ENCODE measurements at regions not wholly inside any gene's neighbourhood (a gene's known extent, or its start where the extent isn't known, plus 50 kb on each side); places are given as distances from the start of the nearest gene placed in this dataset.
"Not testable (repeated sequence)": the region's sequence is repeated elsewhere in the genome, so short reads cannot be mapped to it uniquely, and the experiment has no call there.

GRCh38 chr16:60204181-60204580 lies 1470.1 kb upstream of the GOT2 start:
- DNase-seq: no peak

GRCh38 chr16:60203525-60204124 lies 1469.5 kb upstream of the GOT2 start:
- no peak for DNase-seq

DNA sequence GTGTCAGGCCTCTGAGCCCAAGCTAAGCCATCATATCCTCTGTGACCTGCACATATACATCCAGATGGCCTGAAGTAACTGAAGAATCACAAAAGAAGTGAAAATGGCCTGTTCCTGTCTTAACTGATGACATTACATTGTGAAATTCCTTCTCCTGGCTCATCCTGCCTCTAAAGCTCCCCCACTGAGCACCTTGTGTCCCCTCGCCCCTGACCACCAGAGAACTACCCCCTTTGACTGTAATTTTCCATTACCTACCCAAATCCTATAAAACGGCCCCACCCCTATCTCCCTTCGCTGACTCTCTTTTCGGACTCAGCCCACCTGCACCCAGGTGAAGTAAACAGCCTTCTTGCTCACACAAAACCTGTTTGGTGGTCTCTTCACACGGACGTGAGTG lies 1466.6 kb upstream of the GOT2 start:
- not testable (repeated sequence) for DNase-seq

- DNase-seq: no peak
Observed at GRCh38 chr16:60200161-60200560, 1466.0 kb upstream of the GOT2 start.

DNA sequence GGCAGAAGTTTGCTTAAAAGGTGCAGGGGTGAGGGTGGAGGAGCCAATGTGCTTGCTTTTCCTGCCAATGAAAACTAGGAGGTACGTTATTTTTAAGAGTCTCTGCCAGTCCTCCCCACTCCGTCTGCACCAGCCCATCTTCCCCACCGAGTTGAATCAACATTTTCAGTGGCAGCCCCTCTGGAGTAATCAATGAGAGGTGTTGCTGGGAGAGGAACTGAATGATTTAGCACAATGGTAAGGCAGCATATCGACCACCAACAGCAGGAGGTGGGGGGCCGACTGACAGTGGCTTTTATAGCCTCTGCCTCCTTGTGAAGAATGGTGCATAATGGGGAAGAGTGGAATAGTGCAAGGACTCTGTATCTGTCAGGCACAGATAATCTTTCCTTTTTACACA lies 1465.0 kb upstream of the GOT2 start:
- DNase-seq: no peak

GRCh38 chr16:60181536-60181935 lies 1447.4 kb upstream of the GOT2 start:
- DNase-seq: no peak

DNA sequence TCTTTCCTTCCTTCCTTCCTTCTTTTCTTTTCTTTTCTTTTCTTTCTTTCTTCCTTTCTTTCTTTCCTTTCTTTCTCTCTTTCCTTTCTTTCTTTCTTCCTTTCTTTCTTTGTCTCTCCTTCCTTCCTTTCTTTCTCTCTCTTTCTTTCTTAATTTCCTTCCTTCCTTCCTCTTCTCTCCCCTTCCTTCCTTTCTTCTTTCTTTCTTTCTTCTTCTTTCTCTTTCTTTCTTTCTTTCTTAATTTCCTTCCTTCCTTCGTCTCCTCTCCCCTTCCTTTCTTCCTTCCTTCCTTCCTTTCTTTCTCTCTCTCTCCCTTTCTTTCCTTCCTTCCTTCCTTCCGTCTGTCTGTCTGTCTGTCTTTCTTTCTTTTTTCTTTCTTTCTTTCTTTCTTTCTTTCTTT lies 1446.5 kb upstream of the GOT2 start:
- DNase-seq: no peak

DNA sequence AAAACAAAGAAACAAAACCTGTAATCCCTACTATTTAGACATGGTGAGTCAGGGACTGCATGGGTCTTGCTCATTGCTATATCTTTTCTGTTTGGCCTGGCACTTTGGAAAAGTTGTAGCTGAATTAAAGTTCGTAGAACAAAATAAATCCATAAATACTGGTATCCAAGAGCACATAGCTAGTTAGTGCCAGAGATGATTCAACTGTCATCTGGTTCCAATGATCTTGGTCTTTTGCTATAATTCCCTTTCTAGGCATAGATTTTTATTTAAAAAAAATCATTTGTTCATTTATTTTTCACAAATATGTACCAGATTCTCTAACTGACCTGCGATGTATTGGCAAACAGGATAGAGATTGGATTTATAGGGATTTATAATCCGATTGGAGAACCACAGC lies 1436.1 kb upstream of the GOT2 start:
- DNase-seq: no peak

DNA sequence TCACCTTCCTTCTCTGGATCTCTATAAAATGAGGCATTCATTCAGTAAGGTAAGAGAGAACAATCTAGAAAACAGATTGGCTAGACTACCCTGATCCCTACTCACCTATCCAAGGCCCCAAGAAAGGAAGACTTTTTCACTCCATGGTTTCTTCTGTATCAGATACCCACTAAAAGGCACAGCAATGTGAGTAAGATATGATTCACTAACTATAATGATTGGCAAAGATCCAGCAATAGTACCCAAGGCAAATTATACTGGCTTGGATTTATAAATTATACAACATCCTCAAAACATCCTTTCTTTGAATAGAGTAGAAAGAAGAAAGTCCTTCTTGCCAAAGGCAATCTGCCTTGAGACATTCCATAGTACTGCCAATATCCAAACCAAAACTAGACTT lies 1432.0 kb upstream of the GOT2 start:
- DNase-seq: no peak

- DNase-seq: no peak
Observed at GRCh38 chr16:60151987-60152386, 1417.9 kb upstream of the GOT2 start.

- DNase-seq: no peak
Observed at GRCh38 chr16:60150907-60151306, 1416.8 kb upstream of the GOT2 start.

DNA sequence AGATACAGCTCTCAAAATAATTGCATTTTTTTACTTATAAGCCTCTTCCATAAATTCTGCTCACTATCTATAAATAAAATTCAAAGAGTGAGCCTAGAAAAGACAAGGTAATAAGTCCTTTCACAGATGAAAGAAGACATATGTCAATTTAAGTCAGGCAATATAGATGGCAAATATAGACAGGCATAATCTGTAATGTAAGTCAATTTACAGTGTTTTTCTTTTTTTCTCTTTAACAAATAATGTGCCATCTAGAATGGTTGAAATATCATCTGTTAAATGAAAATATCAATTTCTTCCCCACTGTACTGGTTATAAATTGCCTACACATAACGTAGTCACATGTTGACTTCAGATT lies 1409.2 kb upstream of the GOT2 start:
- no peak for DNase-seq

DNA sequence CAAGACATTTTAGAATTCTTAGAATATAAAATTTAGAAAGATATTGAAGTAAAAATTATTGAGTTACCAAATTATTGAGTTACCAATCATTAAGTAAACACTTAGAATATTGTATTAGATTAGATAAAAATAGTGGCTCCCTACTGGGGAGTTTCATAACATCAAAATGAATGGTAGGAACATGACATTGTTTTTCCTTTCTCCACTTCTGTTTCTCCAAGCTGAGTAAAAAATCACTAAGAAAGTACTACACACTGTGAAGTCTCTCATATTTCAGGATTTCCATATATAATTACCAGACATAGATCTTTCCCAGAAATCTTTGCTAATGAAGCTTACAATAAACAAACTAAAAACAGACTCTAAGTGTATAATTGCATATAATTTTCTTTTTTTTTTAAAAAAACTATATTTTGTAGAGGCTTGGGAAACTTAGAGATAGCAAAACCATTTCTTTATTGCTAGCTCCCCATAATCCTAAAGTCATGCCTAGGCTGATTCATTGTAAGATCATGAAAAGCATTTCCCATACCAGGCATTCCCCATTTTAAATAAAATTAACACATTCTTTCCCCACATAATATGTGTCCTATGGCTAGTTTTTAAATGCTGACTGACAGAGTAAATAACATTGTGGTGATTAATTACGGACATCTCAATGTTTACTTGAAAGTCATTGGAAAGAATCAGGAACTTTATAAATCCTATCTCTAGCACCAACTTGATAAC lies 1408.7 kb upstream of the GOT2 start:
- no peak for DNase-seq

DNA sequence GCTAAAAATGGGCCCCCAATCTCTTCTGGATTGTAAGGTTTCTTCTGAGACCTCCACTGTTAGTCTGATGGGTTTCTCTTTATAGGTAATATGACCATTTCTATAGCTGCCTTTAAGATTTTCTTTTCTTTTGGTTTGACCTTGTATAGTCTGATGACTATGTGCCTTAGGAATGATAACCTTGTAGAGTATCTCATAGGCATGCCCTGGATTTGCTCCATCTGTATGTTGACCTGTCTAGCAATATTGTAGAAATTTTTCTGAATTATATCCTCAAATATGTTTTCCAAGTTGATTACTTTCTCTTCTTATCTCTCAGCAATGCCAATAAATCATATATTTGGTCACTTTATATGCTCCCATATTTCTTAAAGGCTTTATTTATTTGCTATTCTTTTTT lies 1403.8 kb upstream of the GOT2 start:
- DNase-seq: no peak

DNA sequence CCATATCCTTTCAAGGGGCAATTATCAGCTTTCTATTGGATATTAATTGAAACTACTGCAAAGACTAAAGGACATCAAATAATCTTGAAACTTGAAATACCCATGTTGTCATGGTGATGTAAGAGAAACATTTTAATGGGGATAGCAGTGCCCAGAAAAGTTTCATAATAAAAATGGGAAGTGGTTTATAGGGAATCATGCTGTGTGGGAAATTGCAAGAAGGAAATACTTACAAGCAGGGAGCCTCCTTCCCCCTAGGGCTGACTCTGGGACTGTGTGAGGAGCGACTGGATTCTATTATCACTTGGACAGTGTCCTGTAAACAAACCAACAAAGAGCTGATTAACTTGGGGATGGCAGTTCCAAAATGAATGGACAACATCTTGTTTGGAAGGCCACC lies 1393.1 kb upstream of the GOT2 start:
- DNase-seq: no peak

GRCh38 chr16:60126115-60126514 lies 1392.0 kb upstream of the GOT2 start:
- DNase-seq: not testable (repeated sequence)

- DNase-seq: no peak
Observed at GRCh38 chr16:60123392-60124023, 1389.4 kb upstream of the GOT2 start.

- no peak for DNase-seq
Observed at GRCh38 chr16:60120586-60120985, 1386.5 kb upstream of the GOT2 start.

- no peak for DNase-seq
Observed at GRCh38 chr16:60110531-60110930, 1376.4 kb upstream of the GOT2 start.

DNA sequence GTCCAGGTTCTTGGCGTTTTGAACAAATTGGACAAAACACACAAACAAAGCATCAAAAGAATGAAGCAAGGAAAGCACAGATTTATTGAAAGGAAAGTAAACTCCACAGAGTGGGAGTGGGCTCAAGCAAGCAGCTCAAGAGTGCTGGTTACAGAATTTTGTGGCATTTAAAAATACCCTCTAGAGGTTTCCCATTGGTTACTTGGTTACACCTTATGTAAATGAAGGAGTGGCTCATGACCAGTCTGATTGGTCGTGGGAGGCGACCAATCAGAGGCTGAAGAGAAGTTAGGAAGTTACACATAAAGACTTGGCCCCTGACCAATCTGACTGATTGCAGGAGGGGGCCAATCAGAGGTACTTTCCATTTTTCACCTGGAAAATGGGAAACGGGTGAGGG lies 1373.8 kb upstream of the GOT2 start:
- DNase-seq: no peak

GRCh38 chr16:60107437-60107836 lies 1373.3 kb upstream of the GOT2 start:
- no peak for DNase-seq

GRCh38 chr16:60100371-60100770 lies 1366.3 kb upstream of the GOT2 start:
- no peak for DNase-seq

GRCh38 chr16:60091529-60091928 lies 1357.4 kb upstream of the GOT2 start:
- no peak for DNase-seq

- no peak for DNase-seq
Observed at GRCh38 chr16:60091071-60091470, 1357.0 kb upstream of the GOT2 start.

GRCh38 chr16:60087530-60087929 lies 1353.4 kb upstream of the GOT2 start:
- no peak for DNase-seq
